ENCODE measurements at regions not wholly inside any gene's neighbourhood (a gene's known extent, or its start where the extent isn't known, plus 50 kb on each side); places are given as distances from the start of the nearest gene placed in this dataset.
"Not testable (repeated sequence)": the region's sequence is repeated elsewhere in the genome, so short reads cannot be mapped to it uniquely, and the experiment has no call there.

DNA sequence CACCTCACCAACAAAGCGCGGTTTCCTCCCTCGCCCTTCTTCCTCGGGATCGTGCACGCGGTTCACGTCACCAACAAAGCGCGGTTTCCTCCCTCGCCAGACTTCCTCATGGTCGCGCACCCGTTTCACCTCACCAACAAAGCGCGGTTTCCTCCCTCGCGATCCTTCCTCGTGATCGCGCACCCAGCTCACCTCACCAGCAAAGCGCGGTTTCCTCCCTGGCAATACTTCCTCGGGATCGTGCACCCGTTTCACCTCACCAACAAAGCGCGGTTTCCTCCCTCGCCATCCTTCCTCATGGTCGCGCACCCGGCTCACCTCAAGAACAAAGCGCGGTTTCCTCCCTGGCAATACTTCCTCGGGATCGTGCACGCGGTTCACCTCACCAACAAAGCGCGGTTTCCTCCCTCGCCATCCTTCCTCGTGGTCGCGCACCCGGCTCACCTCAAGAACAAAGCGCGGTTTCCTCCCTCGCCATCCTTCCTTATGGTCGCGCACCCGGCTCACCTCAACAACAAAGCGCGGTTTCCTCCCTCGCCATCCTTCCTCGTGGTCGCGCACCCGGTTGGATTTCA, 565.9 kb upstream of the PFKP start:
- not testable (repeated sequence) for DNase-seq

DNA sequence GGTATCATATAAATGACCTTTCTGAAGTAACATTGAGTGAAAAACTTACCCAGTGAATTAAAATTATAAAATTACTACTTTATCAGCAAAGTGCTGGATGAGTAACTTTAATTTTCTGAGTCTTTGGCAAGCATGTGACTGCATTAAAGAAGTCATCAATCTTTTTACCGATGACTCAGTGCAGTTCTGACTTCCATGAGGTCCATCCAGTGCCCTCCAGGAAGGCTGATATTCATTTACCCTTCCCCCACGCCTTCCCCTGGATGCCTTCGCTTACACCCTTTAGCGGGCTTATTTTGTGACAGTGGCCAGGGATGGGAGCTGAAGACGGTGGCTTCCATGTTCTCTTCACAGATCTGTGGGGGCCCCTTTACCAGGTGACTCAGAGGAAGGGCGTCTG, 572.9 kb upstream of the PFKP start:
- no peak for DNase-seq

DNA sequence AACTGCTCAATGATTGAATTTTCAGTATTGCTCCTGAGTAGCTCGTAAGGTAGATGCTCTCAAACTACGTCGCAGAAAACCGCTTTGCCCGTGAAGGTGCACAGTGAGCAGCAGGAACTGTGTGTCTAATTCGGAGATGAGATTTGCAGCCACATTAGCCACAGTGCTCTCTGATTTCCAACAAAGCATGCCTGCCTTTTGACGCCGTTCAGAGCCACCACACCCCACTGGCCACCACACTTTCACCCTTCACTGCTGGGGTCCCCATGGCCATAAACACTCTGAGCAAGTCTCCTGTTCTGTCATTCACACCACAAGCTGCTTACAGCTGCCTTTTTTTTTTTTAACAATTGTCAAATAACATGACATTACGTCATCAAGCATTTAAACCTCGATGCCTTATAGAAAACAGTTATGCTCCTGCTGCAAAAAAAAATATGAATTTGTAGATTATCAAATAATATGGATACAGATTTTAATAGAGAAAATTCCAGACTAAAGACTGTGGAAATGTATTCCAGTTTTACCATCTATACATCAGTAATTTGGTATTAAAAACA, 578.8 kb upstream of the PFKP start:
- no peak for DNase-seq

DNA sequence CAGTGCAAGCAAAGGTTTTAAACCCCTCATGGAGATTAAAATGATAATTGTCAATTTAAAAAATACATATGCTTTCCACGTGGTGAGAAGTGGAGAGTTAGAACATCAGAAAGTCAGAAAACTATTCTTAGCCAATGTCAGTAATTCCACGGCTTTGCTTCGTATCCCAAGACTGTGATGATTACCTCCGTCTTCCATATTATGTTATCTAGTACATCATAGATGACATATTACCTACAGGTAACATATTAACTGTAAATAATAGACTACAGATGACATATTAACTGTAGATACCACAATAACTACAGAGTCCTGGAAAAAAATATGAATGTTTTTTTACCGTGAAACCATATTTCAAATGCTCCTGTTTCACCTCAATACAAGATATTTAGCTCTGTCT, 579.4 kb upstream of the PFKP start:
- no peak for DNase-seq

DNA sequence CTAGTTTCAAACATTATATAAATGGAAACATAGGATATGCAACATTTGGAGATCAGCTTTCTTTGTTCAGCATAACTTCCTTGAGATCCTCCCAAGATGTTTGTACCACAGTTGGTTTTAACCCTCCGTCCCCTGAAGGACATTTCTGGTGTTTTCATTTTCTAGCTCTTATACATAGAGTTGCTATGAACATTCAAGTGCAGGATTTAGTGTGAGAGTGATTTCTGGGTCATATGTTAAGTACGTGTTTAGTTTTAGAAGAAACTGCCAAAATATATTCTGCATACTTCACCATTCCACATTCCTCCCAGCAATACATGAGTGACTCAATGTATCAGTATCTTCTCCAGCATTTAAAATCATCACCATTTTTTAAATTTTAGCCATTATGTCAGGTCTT, 588.7 kb upstream of the PFKP start:
- no peak for DNase-seq

DNA sequence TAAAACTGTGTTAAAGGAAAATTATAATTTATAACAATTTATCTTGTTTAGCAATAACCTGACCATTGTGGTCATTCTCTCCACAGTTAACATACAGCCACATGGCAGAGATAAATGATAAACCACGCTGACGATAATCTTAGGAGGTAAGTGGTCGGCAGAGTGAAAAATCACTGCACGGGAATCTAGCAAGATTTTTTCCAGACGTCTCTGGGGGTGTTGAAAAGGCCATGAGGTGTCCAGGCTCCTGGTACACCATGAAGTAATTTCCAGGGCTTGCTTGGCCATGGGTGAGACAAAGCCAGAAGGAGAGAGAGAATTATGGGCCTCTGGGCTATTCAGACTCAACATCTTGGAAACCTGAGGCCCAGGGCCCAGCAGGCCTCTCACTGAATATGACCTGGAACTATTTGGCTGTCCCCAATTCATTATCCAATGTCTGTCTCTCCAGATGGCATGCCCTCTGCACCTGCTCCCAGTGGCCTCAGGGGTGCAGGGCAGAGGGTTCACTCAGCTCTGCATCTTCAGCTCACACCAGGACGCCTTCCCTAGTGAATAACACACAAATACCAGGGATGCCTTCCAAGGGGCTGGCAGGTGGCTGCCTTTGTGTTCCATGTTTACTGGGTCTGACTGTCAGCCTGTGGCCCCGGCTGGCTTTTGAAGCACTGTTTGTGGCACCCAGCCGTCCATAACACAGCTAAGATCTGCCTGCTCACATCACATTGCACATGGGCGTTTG, 590.4 kb upstream of the PFKP start:
- DNase-seq: no peak

DNA sequence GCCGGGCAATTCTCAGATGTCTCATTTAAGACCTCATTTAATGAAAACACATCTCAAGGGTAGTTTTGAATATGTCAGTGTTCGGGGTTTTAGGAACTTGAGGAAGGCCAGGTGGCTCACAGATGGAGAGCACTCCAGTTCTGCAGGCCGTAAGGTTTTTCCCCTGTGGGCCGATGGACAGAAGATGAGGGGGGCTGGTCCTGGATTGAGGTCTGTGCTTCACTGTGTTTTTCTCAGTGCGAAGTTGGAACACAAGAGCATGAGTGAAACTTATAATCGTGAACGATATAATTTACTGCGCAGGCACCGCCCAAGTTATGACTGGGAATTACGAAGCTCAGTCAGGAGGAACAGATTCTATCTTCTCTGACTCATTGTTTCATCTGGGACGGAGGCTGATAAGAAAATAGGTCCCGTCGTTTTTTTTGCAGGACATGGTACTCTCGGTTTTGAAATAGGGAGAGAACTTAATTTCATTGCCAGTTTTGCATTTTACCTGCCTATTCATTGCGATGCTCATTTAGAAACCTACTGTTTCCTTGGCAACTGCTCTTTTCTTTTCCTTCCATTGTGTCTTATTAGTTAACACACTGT, 591.0 kb upstream of the PFKP start:
- DNase-seq: no peak

DNA sequence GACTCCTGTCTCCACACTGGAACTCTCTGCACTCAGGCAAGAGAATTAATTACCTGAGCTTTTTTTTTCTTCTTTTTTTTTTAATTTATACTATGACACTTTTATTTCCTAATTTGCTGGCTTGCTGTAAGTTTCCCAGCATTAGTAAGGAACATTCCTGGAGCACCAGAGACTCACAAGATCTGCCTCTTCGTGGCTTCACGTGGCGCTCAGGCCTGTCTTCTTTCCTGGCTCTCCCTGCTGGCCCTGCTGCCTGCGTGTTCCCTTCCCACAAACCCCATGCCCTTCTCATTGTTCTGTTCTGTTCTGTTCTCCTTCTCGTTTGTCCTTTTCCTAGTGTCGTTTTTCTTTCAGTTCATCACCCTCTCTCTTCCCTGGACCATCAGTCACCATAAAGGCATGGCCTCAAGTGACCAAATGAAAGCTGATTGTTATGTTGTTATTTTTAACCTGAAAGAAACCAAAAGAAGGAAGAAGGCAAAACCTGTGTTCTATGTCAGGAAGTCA, 591.6 kb upstream of the PFKP start:
- DNase-seq: no peak

DNA sequence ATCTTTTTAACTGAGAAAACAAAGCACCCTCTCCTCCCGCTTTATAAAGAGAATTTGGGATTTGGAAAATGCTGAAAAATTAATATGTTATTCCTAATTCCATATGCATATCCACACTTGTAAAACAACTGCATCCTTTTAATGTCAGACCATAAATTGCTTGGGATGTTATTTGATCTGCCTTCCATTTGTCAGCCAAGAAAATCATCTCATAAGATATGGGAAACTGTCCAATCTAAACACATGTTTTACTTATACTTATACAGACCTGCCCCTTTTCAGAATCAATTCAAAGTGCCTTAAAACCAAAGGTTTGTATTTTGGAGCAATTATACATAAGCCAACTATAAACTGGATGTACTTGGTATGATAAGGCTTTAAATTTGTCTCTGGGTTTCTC, 595.5 kb upstream of the PFKP start:
- DNase-seq: no peak

DNA sequence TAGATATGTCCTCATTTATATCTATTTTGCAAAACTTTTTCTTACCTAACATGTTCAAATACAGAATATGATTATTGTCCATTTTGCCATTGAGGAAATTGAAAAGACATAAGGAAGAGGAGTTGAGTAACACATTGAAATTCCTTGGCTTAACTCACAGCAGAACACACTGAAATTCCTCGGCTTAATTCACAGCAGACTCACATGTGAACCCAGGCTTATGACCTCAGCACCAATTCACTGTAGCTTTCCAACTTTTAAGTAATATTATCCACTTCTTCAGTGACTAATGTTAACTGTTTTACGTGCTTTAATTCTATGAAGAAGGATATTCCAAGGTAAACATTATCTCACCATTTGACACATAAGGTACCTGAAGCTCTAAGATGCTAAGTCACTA, 597.5 kb upstream of the PFKP start:
- DNase-seq: no peak

DNA sequence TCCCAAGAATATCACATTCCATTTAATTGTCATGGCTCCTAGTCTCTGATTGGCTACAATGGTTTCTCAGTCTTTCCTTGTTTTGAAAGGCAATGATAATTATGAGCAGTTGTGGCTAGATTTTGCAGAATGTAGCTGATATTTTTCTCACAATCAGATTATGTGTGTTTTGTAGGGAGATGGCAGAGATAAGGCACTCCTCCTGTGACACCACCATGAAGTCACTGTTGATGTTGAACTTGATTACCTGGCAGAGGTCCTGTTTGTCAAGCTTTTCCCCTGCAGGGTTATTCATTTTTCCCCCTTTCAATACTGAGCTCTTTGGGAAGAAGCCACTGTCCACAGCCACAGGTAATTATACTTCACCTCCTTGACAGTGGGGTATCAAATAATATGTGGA, 602.9 kb upstream of the PFKP start:
- DNase-seq: no peak

DNA sequence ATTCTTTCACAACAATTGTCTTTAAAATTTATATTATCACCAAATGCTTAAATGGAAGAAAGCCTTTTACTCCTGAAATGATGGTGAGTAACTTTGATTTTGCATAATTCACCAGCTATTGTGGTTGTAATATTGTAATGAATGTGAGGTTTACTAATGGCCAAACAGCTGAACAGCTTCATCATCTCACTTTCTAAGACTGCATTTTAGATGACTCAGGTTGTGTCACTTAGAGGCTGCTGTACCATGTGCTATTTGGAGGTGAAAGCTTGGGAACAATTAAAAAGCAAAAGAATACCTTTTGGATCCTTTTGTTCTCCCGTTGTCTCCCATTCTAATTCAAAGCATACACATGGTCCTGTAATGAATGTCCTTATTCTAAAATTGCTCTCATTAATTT, 604.0 kb upstream of the PFKP start:
- DNase-seq: no peak

DNA sequence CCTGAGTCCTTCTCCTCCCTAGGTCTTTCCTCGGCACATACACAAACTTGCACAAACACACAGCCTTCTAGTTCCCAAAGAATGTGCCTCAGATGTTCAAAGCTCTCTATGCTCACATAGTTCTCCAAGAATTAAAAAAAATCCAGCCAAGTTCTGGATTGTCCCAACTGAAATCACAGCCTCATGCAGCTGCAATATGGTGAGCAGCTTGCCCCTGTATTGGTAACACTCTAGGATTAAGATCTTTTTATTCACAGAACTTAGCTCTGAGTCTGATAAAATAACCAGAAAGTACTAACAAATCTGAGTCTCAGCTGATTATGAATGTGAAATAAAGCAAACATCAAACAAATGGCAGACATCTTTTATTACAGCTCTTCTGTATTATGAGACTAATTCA, 604.8 kb upstream of the PFKP start:
- no peak for DNase-seq

DNA sequence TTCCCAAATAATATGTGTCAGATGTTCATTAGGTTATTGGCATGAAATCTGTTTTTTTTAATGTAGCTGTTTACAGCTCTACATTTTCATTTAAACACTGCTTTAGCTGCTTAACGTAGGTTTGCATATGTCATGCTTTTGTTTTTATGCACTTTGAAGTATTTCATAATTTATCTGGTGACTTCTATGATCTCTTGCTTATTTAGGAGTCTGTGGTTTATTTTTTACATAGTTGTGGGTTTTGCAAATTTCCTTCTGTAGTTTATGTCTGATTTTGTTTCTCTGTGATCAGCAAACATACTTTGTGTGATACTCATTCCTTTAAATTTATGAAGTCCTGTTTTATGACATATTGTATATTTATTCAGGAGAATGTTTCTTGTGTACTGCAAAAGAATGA, 606.5 kb upstream of the PFKP start:
- no peak for DNase-seq

DNA sequence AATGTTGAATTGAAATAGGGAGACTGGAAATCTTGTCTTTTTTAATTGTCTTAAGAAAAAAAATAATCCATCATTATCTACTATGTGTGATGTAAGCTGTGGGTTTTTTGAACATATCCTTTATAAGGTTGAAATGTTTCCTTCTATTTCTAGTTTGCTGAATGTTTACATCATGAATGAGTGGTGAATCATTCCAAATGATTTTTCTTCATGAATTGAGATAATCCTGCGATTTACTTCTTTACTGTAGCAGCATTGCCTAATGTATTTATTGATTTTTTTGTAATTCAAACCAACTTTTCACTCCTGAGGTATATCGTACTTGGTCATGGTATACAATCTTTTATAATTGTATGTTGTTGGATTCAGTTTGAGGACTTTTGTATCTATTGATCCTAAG, 607.6 kb upstream of the PFKP start:
- DNase-seq: no peak

DNA sequence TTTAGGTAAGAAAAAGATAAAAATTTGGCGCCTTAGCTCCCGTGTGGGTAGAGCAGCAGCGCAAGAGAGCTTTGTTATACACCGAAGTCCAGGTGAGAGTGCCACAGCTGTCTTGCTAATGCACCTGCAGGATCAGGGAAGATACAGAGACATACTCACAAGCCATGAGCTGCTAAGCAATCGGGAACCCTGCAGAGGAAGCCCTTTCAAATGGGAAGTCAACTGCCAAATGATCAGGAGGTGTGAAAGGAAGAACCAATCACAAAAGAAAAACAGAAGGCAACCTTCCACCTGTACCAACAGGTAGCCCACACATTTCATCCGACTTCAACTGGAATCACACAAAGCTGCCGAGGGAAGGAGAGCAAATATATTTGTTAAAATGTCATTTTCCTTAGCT, 610.5 kb upstream of the PFKP start:
- DNase-seq: no peak

DNA sequence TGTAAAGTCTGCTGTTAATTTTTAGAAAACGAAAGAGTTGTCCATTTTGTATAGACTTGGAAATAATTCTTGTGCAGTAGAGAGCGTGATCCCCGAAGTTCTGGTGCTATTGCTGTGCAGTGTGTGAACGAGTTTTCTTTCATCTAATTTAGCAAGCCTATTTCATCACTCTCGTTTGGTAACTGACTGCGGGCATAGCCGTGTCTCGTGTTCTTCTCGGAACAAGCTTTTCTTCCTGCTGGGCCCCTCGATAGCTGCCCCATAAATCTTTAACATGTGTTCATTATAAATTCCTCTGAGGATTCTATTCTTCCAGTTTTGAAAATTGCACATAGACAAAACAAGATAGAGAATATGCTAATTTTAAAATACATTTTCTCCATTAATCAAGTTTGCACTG, 622.0 kb upstream of the PFKP start:
- no peak for DNase-seq

DNA sequence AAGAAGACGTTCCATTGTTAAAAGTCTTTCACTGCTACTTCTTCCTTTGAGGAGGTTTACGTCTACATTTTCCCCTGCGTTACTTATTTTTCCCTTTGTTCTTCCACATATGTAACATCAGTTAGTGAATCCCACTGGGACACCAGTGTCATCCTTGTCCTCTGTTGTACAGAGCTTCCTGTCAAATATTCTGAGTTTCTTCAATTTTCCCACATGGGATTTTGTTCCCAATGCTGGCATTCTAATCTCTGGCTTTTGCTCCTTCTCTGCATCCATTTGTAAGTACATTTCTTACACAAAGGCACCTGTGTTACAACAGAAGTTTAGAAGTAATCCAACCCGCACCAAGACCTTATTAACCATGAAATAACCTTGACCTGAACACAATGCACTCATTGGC, 627.4 kb upstream of the PFKP start:
- DNase-seq: no peak

DNA sequence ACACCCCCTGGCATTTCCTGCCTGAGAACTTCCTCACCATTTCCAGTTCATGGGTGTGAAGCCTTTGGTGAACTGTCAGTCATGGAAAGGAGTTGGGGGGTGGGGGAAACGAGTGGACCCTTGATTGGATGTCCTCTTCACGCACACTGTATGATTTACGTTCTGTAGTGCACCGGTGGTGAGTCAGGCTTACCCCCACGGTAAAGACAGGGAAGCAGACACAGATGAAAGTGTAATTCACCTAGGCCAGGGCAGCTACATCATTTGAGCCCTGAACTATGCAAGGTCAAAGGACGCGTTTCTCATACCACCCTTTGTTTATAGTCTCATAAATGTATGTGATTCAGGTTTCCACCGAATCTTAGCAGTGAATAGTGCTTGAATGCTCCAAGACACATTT, 628.3 kb upstream of the PFKP start:
- DNase-seq: no peak

DNA sequence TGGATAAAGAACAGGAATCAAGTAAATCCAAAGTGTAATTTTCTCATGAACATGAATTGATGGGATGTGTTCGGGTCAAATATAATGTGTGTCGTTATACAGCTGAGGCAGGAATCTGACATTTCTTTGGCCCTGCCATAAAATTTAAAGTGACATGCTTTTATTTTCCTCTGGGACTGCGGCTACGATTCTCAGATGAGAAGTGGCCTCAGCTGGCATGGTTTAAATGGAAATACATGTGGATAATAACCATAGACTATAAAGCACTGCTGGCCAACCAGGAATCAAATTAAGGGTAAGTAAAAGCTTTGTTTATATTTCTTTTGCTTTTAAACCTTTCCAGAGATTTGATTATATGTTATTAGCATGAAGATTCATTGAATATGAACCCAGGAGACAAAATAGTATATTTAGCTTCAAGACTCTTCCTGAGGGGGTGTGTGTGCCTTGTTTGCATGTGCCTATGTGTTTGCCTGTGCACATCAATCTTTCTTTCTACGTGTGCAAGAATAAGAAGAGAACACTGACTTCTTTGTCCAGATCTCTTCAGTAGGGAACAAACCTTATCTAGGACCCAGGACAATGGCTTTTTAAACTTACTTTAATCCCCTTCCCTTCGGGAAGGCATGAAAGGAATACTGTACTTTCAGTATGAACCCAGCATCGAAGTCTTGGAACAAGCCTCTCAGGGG, 629.0 kb upstream of the PFKP start:
- no peak for DNase-seq

DNA sequence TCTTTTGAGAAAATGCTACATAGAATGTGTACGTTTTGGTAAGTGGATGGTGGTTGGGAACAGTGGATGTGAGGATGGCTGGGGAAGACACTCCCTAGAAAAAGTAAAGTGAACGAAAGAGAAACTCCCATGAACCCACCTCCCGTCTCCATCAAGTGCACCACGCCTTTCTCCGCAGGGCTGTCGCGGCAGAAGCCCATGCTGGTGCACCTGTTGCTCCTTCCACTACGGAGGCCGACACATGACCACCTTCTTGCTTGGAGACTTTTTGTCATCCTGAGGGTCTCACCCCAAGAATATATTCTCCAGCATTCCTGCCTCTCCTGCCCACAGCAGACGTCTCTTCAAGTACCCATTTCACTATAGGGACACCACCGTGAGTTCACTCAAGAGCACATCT, 630.4 kb upstream of the PFKP start:
- DNase-seq: no peak

DNA sequence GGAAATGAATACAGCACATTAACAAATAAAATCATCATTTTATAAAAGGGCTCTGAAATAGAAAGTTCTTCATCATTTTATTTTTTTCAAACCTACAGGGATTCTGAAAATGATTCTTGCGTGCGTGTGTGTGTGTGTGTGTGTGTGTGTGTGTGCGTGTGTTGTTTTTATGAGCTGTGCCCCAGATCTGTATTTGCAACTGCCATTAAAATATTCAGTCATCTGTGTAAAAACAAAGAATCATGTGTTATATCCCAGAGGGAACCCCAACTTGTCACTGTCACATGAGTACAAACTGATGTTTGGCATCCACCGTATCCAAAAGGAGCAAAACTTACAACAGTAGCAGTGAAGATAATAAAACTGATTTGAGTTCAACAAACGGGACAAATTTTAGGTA, 635.4 kb upstream of the PFKP start:
- DNase-seq: no peak

DNA sequence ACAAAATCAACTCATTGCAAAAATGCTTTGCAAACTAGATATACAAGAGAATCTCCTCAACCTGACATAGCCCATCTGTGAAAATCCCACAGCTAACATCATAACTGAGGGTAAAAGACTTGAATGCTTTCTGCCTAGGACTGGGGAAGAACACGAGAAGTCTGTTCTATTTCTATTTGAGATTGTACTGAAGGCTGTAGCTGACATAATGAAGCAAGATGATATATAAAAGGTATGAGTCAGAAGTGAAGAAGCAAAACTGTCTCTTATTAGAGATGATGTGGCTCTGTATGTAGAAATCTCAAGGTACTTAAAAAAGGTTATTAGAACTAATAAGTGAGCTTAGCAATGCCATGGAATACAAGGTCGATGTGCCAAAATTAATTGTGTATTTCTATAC, 639.9 kb upstream of the PFKP start:
- DNase-seq: no peak

DNA sequence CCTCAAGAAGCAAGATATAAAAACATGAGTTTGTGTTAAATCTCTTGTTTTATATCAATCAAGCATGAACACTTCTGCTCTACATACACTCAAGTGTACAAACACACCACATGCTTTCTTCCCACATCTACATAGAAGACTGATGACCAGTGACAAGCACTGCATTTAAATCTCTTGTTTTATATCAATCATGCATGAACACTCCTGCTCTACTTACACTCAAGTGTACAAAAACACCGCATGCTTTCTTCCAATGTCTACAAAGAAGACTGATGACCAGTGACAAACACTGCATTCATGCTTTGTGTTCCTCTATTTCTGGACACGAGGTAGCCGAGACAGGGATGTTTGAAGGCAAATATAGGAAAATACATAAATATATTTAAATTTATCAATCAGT, 642.0 kb upstream of the PFKP start:
- DNase-seq: no peak
